Heart left ventricle (tissue), 16 donors: ENCODE measurements at regions not wholly inside any gene's neighbourhood (a gene's known extent, or its start where the extent isn't known, plus 50 kb on each side); places are given as distances from the start of the nearest gene placed in this dataset.

ENCODE experiments used
- ATAC-seq, 4 donors: fragments of 200-7000 bp; cut with Tn5 transposase; one replicate each; pipeline ENCODE4 v1.9.1; 2020 to 2022; ENCODE audit warnings: moderate library complexity in 4 of 4, mild to moderate bottlenecking in 3 of 4, moderate number of reproducible peaks in 1 of 4
- DNase-seq, 5 donors: peaks; one replicate each; pipeline ENCODE4 v3.0.0-alpha.2; 2020
- H3K27ac ChIP-seq, 12 donors: fragments of 200-600 bp; sonication (generic) in 4 of 12; one replicate each; pipeline versions ENCODE4 v1.5.0 to v1.8.0; 2016 to 2022; ENCODE audit warnings: mild to moderate bottlenecking in 2 of 12
- H3K27me3 ChIP-seq, 9 donors: fragments of 200-600 bp; sonication (generic) in 2 of 9; one replicate each; pipeline versions ENCODE4 v1.5.1 to v1.8.0; 2016 to 2022; ENCODE audit warnings: mild to moderate bottlenecking in 3 of 9
- H3K36me3 ChIP-seq, 9 donors: fragments of 200-600 bp; sonication (generic) in 2 of 9; one replicate each; pipeline versions ENCODE4 v1.5.0 to v1.8.0; 2018 to 2022; ENCODE audit warnings: mild to moderate bottlenecking in 2 of 9
- H3K4me1 ChIP-seq, 12 donors: fragments of 200-600 bp; sonication (generic) in 4 of 12; one replicate each; pipeline versions ENCODE4 v1.5.0 to v1.8.0; 2016 to 2022; ENCODE audit warnings: mild to moderate bottlenecking in 3 of 12
- H3K4me3 ChIP-seq, 12 donors: fragments of 200-600 bp; sonication (generic) in 4 of 12; one replicate each; pipeline versions ENCODE4 v1.5.0 to v1.8.0; 2017 to 2022; ENCODE audit warnings: mild to moderate bottlenecking in 9 of 12, moderate library complexity in 4 of 12
- H3K9me3 ChIP-seq, 12 donors: fragments of 200-600 bp; sonication (generic) in 4 of 12; one replicate each; pipeline versions ENCODE4 v1.5.0 to v1.8.0; 2016 to 2022; ENCODE audit warnings: mild to moderate bottlenecking in 1 of 12
- CTCF ChIP-seq, 12 donors: fragments of 200-600 bp; sonication (generic) in 4 of 12; IDR thresholded peaks; one replicate each; pipeline versions ENCODE4 v1.5.0 to v1.8.0; 2018 to 2022; ENCODE audit warnings: antibody characterized with exemption in 12 of 12, mild to moderate bottlenecking in 5 of 12
- POLR2A ChIP-seq, 2 donors: fragments of 450-650 bp; IDR thresholded peaks; one replicate each; pipeline ENCODE4 v1.6.1; 2017; ENCODE audit warnings: antibody characterized with exemption in 2 of 2, mild to moderate bottlenecking in 2 of 2, moderate library complexity in 2 of 2
- WGBS, 4 donors: extraction: QIAGEN DNeasy Blood & Tissue Kit in 2 of 4; methylation state at CpG; one replicate each; pipeline versions ENCODE4 v1.1.5 to v1.1.7; 2013 to 2018; 5-methylcytosine and 5-hydroxymethylcytosine counted together
- intact Hi-C, 10 donors: fragments of 100-400 bp; cut with DNase I; formaldehyde crosslinking; loops; one replicate each; pipeline versions ENCODE4 v1.11.1 to v1.14.2; 2022
- donor health status: ischemic (EF 13 %, LVEDD 7.1; RV severe dilation, severe dysfunction).
- donor health status: healthy with polysubstance abuse.
- donor health status: DM: no; HTN: yes; CAD: no.
- donor health status: DM: no; HTN: no; CAD: no.
- donor health status: ischemic (EF 25% LVEDD 6.9; RV normal size, moderate dysfunction).
- donor health status: ischemic (EF 25% LVEDD 5.7; RV mildly dilated, moderate dysfunction).
- donor health status: healthy.
- donor health status: DM: yes; HTN: yes; CAD: no.
- donor health status: ischemic (EF 35%, LVEDD 5.7; RV mildly dilated, moderate dysfunction).
- donor health status: nonischemic (EF 11% LVEDD 7.7; RV severe dilation, severe dysfunction).
- donor health status: DM: yes; HTN: yes; CAD: no.
- donor health status: PGD.
- donor health status: ischemic (EF 29% LVEDD 5.4; RV normal size, mild dysfunction).
- donor health status: nonischemic (EF 23%, LVEDD 6.1; RV moderate dilation, normal function).

- Histone ChIP-seq H3K27me3 (no peaks in the 10 kb centered on the region), H3K4me1 (no peaks in the 10 kb centered on the region), H3K27ac (no peak overlapping the region), H3K9me3 (peaks cover 0 to 19% (median 0%) of the 10 kb centered on the region in 12 donors), H3K4me3 (no peak overlapping the region), H3K36me3 (no peaks in the 10 kb centered on the region)
- no peak for TF ChIP-seq CTCF (IDR thresholded peaks at IDR 0.05)
- no peak for TF ChIP-seq POLR2A (IDR thresholded peaks at IDR 0.05)
- DNase-seq (no peak), ATAC-seq (no peak)
- intact Hi-C loops, result no loop called here
- WGBS, 4 donors, result 64 to 66% (median 65%) methylated on average over 3 of the region's 3 CpGs
These were observed 2209.7 kb downstream of the LRRC4C start for GRCh38 chr11:39249566-39250365.

- H3K4me3 ChIP-seq, result no peak overlapping the region
- no peaks in the 10 kb centered on the region for H3K36me3 ChIP-seq
- 69 to 82% (median 81%) methylated on average over 1 of the region's 1 CpG for WGBS, 4 donors
- H3K4me1 ChIP-seq, result no peaks in the 10 kb centered on the region
- H3K27ac ChIP-seq, result no peak overlapping the region
- no peaks in the 10 kb centered on the region for H3K27me3 ChIP-seq
- H3K9me3 ChIP-seq, result peaks cover 0 to 5% (median 0%) of the 10 kb centered on the region in 12 donors
- TF ChIP-seq POLR2A (IDR thresholded peaks at IDR 0.05) (no peak), CTCF (IDR thresholded peaks at IDR 0.05) (no peak)
- intact Hi-C loops, result no loop called here
- ATAC-seq, result no peak
- DNase-seq, result no peak
These were observed 2211.8 kb downstream of the LRRC4C start for GRCh38 chr11:39247570-39248137.

GRCh38 chr11:39239553-39239952 is 2219.9 kb downstream of the LRRC4C start:
- WGBS, 4 donors, result 72 to 84% (median 77%) methylated on average over 3 of the region's 3 CpGs
- intact Hi-C loops, result no loop called here
- DNase-seq, result no peak

More at GRCh38 chr11:39239553-39239952, 2219.9 kb downstream of the LRRC4C start:
- ATAC-seq, result no peak
- Histone ChIP-seq H3K9me3 (peaks cover 0 to 8% (median under 1%) of the 10 kb centered on the region in 12 donors), H3K36me3 (no peaks in the 10 kb centered on the region), H3K27me3 (no peaks in the 10 kb centered on the region), H3K4me1 (no peaks in the 10 kb centered on the region), H3K4me3 (no peak overlapping the region), H3K27ac (no peak overlapping the region)
- TF ChIP-seq POLR2A (IDR thresholded peaks at IDR 0.05), result no peak
- no peak for TF ChIP-seq CTCF (IDR thresholded peaks at IDR 0.05)
